22Rv1 (cell line): ENCODE measurements at regions not wholly inside any gene's neighbourhood (a gene's known extent, or its start where the extent isn't known, plus 50 kb on each side); places are given as distances from the start of the nearest gene placed in this dataset.
"Not testable (repeated sequence)": the region's sequence is repeated elsewhere in the genome, so short reads cannot be mapped to it uniquely, and the experiment has no call there.

Source experiments
- CTCF ChIP-seq: fragments of 450-650 bp; IDR thresholded peaks from 2 replicates; pipeline ENCODE4 v1.5.1; 2017; ENCODE audit warnings: mild to moderate bottlenecking
- ZFX ChIP-seq: fragments of 450-650 bp; IDR thresholded peaks from 2 replicates; pipeline ENCODE4 v1.6.1; 2017; ENCODE audit warnings: antibody characterized with exemption, borderline replicate concordance

GRCh38 chr11:49608892-49609291 lies 343.3 kb upstream of the OR4C13 start:
- not testable (repeated sequence) for TF ChIP-seq CTCF, ZFX
